Omental fat pad (tissue), 3 donors: ENCODE measurements at regions not wholly inside any gene's neighbourhood (a gene's known extent, or its start where the extent isn't known, plus 50 kb on each side); places are given as distances from the start of the nearest gene placed in this dataset.

Experiments
- ATAC-seq: fragments of 150-250 bp; one replicate; pipeline ENCODE4 v1.9.1; 2016; ENCODE audit warnings: mild to moderate bottlenecking, moderate library complexity; ENCODE audit not compliant: low FRiP score
- DNase-seq: peaks from one replicate; pipeline ENCODE4 v3.0.0-alpha.2; 2019; ENCODE audit warnings: low spot score
- TF ChIP-seq, protein P1 (sequence below), 3 donors: fragments of 450-650 bp; IDR thresholded peaks; one replicate each; pipeline ENCODE4 v1.5.1; 2016 to 2017; ENCODE audit warnings: antibody characterized with exemption in 3 of 3, mild to moderate bottlenecking in 3 of 3, moderate library complexity in 2 of 3

DNA sequence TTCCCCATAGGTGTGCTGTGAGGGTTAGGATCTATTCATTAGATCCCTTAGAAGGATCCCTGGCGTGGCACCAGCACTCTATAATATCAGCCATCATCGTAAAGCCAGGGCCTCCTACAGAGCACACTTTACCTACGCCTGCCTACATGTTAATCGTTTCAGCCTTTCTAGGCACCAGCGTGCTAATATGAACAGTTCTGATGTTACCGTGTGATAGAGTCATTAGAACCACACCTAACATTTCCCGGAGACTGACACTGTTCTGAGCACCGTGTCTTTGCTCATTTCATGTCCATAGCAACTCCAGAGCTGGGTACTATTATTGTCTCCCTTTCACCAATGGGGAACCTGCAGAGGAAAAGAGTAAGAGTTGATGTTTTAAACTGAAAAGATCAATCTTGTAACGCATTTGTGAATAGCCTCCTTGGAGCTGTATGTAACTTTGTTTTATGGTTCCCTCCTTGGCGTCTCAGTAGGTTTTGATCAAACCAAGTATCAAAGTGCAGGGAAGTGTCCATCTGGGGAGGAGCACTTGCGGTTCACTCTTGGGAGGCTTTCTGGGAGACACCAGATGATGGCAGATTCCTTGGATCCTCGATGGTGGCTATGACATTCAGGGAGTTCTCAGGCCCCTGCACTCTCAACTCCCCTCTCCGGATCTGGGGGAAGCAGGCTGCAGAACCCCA, 73.8 kb upstream of the KCNG1 start:
- ATAC-seq = no peak
- DNase-seq = no peak
- TF ChIP-seq, protein P1, sequence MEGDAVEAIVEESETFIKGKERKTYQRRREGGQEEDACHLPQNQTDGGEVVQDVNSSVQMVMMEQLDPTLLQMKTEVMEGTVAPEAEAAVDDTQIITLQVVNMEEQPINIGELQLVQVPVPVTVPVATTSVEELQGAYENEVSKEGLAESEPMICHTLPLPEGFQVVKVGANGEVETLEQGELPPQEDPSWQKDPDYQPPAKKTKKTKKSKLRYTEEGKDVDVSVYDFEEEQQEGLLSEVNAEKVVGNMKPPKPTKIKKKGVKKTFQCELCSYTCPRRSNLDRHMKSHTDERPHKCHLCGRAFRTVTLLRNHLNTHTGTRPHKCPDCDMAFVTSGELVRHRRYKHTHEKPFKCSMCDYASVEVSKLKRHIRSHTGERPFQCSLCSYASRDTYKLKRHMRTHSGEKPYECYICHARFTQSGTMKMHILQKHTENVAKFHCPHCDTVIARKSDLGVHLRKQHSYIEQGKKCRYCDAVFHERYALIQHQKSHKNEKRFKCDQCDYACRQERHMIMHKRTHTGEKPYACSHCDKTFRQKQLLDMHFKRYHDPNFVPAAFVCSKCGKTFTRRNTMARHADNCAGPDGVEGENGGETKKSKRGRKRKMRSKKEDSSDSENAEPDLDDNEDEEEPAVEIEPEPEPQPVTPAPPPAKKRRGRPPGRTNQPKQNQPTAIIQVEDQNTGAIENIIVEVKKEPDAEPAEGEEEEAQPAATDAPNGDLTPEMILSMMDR (IDR thresholded peaks at IDR 0.05) = no peak

DNA sequence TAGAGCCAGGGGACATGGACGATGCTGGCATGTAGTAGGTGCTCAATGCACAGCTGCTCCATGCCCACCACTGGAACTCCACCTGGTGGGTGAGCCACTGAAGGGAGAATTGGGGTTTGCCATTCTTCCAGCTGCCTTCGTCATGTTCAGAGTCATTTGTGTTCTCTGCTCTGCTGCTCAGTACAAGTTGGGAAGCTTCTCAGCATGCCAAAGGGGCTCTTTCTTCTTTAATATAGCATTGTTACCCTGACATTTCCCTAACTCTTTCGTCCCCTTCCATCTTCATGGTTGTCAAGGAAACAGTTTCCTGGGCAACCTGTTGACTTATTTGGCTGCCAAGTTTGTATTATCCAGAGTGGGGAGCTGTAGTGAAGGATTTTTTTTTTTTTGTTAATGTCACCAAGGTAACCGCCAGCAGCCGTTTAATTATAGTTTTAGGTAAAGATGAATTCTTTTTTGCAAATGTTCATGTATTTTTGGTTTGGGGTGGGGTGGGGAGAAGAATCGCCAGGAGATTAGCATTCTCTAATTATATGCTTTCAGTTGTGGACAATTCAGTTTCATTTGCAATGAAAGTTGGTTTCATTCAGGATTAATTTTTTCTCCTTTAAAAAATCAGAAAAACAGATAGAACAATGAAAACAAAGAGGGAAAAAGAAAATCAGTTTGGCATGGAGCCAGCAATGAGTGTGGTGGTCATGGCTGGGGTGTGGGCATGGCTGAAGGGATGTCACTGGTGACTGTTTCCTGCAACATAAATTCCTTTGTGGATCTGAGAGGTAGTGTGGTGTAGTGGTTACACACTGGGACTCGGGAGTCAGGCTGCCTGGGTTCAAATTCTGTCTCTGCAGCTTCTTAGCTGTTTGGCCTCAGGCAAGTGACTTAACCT, 73.0 kb upstream of the KCNG1 start:
- no peak for ATAC-seq
- DNase-seq = no peak
- TF ChIP-seq, protein P1 (IDR thresholded peaks at IDR 0.05) = no peak

DNA sequence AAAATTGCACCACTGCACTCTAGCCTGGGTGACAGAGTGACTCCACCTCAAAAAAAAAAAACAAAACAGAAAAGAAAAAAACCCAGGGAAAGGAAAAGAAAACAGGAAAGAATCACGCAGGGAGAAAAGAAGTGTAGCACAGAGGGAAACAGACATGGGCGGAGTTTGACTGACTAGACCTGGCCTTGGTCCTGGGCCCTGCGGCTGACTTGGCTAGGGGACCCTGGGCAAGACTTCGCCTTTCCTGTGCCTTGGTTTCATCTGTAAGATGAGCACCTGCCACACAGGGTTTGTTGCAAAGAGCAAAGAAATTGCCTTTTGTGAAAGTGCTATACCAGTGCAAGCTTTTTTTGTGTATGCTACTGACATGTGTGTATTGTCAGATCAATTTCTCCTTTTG, 71.3 kb upstream of the KCNG1 start:
- TF ChIP-seq, protein P1 (IDR thresholded peaks at IDR 0.05) = no peak
- DNase-seq = no peak
- ATAC-seq = no peak

DNA sequence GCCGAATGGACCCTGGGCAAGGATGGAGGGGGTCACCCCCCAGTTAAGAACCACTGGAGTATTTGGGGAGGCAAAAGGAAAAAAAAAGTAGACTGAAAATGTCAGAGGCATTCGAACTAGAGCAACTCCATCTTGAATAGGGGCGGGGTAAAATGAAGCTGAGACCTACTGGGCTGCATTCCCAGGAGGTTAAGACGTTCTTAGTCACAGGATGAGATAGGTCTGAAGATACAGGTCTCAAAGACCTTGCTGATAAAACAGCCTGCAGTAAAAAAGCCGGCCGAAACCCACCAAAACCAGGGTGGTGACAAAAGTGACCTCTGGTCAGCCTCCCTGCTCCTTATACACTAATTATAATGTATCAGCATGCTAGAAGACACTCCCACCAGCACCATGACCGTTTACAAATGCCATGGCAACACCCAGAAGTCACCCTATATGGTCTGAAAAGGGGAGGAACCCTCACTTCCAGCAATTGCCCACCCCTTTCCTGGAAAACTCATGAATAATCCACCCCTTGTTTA, 70.4 kb upstream of the KCNG1 start:
- ATAC-seq (no peak), DNase-seq (no peak)
- TF ChIP-seq, protein P1 (IDR thresholded peaks at IDR 0.05) = no peak

DNA sequence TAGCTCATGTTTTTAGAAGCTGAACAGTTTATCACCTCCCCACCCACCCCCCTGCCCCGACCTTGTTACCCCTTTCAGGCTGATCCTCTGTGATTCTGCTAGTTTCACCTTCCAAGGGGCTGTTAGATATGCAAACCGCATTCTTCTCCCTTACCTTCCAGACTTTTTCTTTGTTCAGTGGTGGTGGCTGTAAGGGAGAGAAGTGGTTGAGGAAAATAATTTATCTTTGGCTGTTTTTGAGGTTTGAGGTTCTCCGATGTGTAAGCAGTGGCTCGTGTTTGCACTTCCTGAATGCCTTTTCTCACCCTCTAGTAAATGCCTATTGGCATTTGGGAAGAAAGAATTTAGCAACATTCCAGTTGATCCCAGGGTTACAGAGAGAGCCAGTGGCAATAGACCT, 69.4 kb upstream of the KCNG1 start:
- TF ChIP-seq, protein P1 (IDR thresholded peaks at IDR 0.05) = no peak
- DNase-seq = no peak
- no peak for ATAC-seq

DNA sequence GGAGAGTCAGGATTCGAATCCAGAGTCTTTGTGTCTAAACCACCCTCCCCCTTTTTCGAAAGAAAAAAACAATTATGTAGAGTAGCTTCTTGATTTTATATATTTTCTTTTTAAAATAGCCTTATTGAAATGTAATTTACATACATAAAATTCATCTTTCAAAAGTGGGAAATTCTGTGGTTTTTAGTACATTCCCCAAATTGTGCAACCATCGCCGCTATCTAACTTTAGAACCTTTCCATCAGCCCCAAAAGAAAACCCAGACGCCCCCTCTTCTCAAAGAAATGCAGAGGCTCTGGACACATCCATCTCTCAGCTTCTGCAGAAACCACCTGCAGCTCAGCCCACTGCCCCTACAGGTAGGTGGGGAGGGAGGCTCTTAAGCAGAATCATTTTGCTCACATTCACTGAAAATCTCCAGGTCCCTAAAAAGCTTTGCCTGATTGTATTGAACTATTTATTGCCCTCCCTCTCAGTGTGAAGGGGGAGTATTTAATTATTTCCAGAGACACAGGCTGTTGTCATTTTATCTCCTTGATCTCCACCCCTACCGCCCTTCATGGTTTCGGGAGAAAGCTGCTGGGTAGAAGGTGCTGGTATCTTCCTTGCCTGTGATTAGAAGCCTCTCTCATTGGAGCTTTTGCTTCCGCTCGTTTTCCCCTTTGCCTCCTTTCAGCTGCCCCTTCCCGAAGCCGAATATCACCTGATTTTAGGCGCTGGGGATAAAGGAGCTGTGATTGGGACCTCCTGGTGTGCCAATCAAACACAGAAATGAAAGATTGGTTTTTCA, 68.7 kb upstream of the KCNG1 start:
- TF ChIP-seq, protein P1 (IDR thresholded peaks at IDR 0.05) = no peak
- DNase-seq = no peak
- no peak for ATAC-seq
